ENCODE measurements at regions not wholly inside any gene's neighbourhood (a gene's known extent, or its start where the extent isn't known, plus 50 kb on each side); places are given as distances from the start of the nearest gene placed in this dataset.

- TF ChIP-seq CTCF (IDR thresholded peaks at IDR 0.05) (no peak), EP300 (IDR thresholded peaks at IDR 0.05) (no peak), POLR2AphosphoS5 (IDR thresholded peaks at IDR 0.05) (no peak)
Observed at GRCh38 chr3:22923711-22924110, 279.4 kb upstream of the UBE2E2 start.
